ENCODE measurements at regions not wholly inside any gene's neighbourhood (a gene's known extent, or its start where the extent isn't known, plus 50 kb on each side); places are given as distances from the start of the nearest gene placed in this dataset.
"Not testable (repeated sequence)": the region's sequence is repeated elsewhere in the genome, so short reads cannot be mapped to it uniquely, and the experiment has no call there.

- no peak for FAIRE-seq
- DNase-seq (ENCODE audit: low spot score in 2 of 2), result no peak
These were observed 1124.0 kb upstream of the TENM3 start for GRCh38 chr4:181119186-181119585.

DNA sequence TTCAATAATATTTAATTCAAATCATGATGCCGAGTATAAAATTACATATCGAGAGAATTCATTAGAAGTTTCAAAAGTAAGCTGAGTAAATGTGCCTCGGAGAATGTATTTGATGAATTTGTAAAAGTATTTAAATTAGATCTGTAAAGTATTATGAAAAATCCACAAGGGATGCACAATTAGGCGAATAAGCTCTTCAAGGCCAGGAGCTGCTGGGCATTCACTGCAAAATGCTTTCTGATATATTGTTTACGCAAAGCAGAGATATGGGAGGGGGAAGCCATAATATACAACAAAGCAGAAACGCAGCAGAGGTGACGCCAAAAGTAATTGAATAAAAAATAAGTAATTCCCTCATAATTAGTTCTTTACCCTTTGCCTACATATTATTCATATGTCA is 1121.5 kb upstream of the TENM3 start:
- no peak for FAIRE-seq

GRCh38 chr4:181127171-181127570 is 1116.0 kb upstream of the TENM3 start:
- DNase-seq (ENCODE audit: low spot score in 2 of 2) (no peak), FAIRE-seq (no peak)

More for the DNA sequence above, 1121.5 kb upstream of the TENM3 start:
- no peak for DNase-seq (ENCODE audit: low spot score in 2 of 2)

DNA sequence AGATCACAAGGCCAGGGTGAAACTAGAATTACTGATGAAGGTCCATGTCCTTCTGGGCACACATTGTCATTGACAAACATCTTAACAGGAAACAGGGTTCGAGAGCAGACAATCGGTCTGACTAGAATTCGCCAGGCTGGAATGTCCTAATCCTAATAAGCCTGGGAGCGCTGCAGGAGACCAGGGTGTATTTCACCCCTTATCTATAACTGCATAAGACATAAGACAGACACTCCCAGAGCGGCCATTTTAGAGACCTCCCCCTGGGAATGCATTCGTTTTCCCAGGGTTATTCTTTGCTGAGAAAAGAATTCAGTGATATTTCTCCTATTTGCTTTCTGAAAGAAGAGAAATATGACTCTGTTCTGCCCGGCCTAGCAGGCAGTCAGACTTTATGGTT is 1112.9 kb upstream of the TENM3 start:
- not testable (repeated sequence) for FAIRE-seq

DNA sequence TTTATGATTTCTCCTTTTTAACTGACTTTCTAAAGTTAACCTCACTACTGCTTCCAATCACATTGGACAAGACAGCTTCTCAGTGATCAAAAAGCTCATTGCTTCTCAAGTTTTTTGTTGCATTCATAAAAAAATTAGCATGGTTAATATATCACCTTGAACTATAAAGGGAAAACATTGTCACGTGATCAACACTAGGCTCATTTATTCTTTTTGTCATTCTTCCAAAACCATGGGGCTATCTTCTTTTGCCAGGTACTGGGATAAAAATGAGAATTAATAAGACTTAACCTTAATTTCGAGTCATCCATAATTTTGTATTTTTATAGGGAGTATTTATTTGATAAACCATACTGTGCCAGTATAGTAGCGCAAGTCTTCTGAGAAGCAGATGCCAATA is 1105.9 kb upstream of the TENM3 start:
- DNase-seq (ENCODE audit: low spot score in 2 of 2) (no peak), FAIRE-seq (no peak)

More for the DNA sequence above, 1112.9 kb upstream of the TENM3 start:
- not testable (repeated sequence) for DNase-seq (ENCODE audit: low spot score in 2 of 2)

- FAIRE-seq, result no peak
These were observed 1105.1 kb upstream of the TENM3 start for GRCh38 chr4:181138116-181138515.

DNA sequence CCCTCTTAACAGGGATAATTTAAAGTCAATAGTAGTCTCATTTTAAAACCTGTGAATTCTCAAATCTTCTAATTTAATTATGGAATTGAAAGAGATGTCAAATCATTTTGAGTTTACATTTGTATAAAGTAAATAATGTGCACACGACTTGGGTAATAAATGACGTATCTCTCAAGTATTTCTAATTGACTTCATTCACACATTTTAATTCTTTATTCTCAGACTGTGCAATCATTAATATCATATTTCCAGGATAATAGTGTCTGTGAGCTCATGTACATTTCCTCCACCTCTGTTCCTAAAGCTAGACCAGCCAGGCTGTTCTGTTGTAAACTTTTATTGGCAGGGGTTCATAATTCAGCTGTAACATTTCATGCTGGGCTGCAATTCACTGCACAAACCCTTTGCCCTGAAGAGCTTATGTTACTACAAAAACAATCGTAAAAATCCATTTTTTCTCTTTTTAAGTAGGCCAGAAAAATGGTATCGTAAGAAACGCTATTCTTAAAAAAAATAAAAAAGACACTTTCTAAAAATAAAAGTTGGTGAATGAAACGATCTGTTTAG is 1103.1 kb upstream of the TENM3 start:
- DNase-seq (ENCODE audit: low spot score in 2 of 2) (no peak), FAIRE-seq (no peak)

More at GRCh38 chr4:181138116-181138515, 1105.1 kb upstream of the TENM3 start:
- DNase-seq (ENCODE audit: low spot score in 2 of 2), result no peak

GRCh38 chr4:181143250-181143854 is 1099.8 kb upstream of the TENM3 start:
- FAIRE-seq (peak; percentile 52), DNase-seq (ENCODE audit: low spot score in 2 of 2) (peak; percentile 12 to 35)

GRCh38 chr4:181146051-181146450 is 1097.2 kb upstream of the TENM3 start:
- FAIRE-seq (no peak), DNase-seq (ENCODE audit: low spot score in 2 of 2) (no peak)

DNA sequence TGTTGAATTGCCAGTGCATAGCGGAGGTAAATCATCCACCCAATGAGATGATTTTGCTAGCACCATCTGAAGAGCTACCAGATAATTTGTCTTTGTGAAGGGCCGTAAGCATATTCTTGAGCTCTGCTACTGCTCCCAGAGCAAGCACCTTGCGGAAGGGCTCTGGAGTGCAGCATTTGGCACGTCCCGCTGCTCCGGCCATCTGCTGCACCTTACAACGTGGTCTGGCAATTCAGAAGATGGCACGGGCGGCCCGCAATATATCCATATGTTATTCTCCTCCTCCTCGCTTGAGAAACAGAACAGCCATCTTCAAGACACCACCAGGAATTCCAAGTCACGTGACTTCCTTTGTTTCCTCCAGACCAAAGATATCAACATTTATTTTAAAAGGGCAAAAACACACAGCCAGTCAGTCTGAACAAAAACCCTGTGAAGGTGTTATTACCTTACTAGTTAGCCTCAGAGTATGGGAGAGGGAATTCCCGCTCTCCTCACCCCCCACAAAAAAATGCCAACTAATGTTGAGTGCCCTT is 1095.7 kb upstream of the TENM3 start:
- DNase-seq (ENCODE audit: low spot score in 2 of 2) (no peak), FAIRE-seq (no peak)

GRCh38 chr4:181148470-181148869 is 1094.7 kb upstream of the TENM3 start:
- DNase-seq (ENCODE audit: low spot score in 2 of 2), result no peak
- FAIRE-seq, result no peak

DNA sequence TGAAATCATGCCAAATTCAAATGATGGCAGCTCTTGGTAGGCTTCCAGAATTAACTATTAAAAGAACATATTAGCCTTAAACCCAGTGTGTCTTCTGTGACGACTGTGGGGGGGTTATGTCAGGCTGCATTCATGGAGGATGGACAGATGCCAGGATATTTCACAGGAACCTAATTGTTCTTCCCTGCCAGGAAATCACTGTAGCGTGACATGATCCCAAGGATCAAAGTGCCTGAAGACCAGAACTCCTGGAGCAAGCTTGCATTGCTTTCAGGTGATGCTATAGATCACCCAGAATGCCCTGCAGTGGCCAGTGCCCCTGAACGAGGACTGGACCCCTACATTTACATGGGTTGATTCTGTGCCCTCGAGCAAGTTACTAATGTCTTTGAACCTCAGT is 1093.0 kb upstream of the TENM3 start:
- no peak for FAIRE-seq
- DNase-seq (ENCODE audit: low spot score in 2 of 2), result no peak

GRCh38 chr4:181151856-181152255 is 1091.3 kb upstream of the TENM3 start:
- DNase-seq (ENCODE audit: low spot score in 2 of 2) (no peak), FAIRE-seq (no peak)

DNA sequence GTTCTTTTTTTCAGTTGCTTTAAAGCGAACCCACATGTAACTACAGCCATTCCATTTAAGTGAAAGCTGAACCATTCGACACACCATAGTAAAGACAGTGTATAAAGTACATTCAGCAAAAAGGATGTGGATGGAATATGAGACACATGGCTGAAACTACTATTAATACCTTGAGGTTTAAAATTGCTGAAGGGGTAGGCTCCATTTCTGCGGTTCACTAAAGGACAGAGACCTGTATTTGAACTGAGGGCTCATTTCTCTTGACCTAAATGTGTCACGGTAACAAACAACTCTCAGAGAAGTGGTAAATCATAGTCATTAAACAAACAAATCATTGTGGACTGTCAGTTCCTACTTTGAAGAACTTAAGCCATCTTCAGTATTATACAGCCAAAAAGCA is 1085.6 kb upstream of the TENM3 start:
- DNase-seq (ENCODE audit: low spot score in 2 of 2), result no peak
- FAIRE-seq, result no peak

DNA sequence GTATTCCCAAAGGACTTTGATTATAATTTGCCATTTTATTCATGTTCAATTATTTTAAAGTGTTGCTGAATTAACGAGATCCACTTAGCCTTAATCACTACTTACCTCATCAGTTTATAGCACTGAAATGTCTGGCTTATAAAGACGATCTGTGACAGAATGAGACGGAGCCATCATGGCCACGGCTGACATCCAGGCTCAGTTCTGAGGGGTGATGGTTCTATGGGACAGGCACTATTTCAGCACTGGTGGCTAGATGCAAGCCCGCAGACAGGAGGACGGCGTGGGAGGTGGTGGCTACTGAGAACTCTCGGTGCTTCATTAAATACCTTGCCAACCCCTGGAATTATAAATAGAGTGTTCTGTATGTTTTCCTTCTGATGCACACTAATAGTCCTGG is 1084.2 kb upstream of the TENM3 start:
- DNase-seq (ENCODE audit: low spot score in 2 of 2) (no peak), FAIRE-seq (no peak)

DNA sequence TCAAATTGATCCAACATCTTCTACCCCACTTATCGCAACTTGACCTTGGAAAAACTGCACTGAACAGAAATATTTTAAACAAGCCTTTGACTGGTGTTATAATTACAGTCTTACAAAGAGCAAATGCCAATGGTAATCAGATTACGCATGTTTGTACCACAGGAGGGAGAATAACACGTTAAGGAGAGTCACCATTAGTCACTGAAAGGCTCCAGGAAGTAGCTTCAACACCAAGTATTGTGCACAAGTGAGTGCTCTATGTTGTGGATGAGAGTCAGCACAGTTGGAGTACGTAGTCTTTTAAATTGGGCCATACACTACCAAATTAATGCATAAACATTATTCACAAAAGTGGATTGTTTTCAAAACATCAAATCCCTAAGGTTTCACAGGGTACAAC is 1081.5 kb upstream of the TENM3 start:
- FAIRE-seq, result no peak
- DNase-seq (ENCODE audit: low spot score in 2 of 2), result no peak

GRCh38 chr4:181162266-181162665 is 1080.9 kb upstream of the TENM3 start:
- FAIRE-seq, result no peak
- no peak for DNase-seq (ENCODE audit: low spot score in 2 of 2)

GRCh38 chr4:181162676-181163075 is 1080.5 kb upstream of the TENM3 start:
- FAIRE-seq (no peak), DNase-seq (ENCODE audit: low spot score in 2 of 2) (no peak)

DNA sequence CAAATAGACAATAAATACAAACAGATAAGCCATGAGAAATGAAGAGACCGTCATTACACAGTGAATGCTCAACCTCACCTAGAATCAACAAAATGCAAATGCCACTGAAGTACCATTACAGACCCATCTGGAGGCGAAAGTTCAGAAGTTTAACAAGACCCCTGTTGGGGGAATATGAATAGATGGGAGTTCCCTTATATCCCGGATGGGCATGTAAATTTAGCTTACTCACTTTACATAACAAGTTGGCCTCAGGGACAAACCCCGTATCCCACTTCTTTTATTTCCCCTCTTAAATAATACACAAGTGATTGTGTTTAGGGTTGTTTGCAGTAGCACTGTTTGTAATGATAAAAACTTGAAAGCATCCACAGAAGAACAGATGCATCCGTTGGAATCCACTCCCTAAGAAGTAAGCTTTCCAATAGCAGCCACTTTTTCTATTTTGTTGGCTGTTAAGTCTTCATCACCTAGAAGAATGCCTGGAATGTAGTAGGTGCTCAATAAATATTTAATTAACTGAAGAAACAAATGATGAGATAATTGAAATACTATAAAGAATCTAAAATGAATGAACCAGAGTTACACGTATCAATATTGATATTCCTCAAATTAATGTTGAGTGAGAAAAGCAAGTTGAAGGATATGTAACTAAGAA is 1076.3 kb upstream of the TENM3 start:
- FAIRE-seq (no peak), DNase-seq (ENCODE audit: low spot score in 2 of 2) (no peak)

DNA sequence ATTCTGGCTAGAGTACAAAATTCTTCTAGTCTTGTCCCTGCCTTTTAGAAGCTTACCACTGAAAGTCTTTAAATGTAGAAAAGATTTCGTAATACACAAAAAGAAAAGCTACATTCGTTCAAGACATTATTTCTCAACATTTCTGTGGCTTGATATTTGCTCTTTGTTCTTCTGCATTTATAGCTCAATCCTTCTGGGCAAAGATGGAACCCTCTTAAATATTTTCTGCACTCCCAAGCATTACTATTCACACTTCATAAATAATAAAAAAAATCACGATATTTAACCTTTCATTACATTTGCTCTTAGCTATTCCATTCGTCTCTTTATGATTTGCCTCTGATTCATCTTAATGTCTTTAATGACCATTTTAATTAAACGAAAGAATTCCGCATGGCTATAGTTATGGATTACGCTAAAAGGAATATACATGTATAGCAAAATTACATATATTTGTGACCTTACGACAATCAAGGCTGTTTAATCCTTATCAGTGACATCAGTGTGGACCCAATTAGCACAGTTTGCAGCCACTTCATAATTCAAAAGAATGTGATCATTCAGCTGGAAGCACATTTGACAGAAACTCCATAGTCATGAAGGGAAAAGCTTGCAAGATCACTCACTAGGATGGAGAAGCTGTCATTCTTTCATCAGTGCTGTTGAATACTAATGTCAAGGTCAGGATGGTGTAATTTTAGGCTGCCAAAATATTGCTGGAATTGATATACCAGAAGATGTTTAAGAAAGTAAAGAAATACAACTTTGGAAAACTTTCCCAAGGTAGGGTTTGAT is 1075.0 kb upstream of the TENM3 start:
- FAIRE-seq, result no peak
- DNase-seq (ENCODE audit: low spot score in 2 of 2), result no peak

DNA sequence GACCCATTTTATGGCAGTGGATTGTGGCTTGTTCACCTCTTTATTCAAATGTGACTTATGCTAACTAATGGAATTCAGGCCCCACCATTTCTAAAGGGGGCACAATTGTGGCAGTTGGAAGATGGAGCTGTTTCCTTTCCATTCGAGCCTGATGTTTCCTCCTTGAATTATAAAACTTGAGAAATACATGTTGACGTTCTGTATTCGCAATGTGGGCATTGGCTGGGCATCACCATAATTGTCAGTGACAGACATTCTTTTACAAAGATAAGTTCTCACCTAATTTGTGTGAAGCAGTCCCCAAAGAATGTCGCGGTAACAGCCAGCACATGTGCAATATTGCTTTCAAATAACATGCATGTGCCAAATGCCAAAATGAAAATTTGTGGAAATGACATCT is 1070.2 kb upstream of the TENM3 start:
- DNase-seq (ENCODE audit: low spot score in 2 of 2) (no peak), FAIRE-seq (no peak)
